WTC11 (cell line): ENCODE measurements at regions not wholly inside any gene's neighbourhood (a gene's known extent, or its start where the extent isn't known, plus 50 kb on each side); places are given as distances from the start of the nearest gene placed in this dataset.

Experiments used
- ATF2 ChIP-seq: sonication (generic); formaldehyde crosslinking; IDR thresholded peaks from 2 replicates; pipeline ENCODE4 v1.8.1; 2022; ENCODE audit warnings: low read depth, missing genetic modification reagents, borderline replicate concordance
- ATF3 ChIP-seq: sonication (generic); formaldehyde crosslinking; conservative IDR thresholded peaks from 2 replicates; pipeline ENCODE4 v1.8.1; 2022; ENCODE audit warnings: mild to moderate bottlenecking, missing genetic modification reagents
- CTCF ChIP-seq: fragments of 200-600 bp; IDR thresholded peaks from 2 replicates; pipeline ENCODE4 v1.8.0; 2022; ENCODE audit warnings: antibody characterized with exemption
- IRF2 ChIP-seq: sonication (generic); formaldehyde crosslinking; IDR thresholded peaks from 2 replicates; pipeline ENCODE4 v1.8.0; 2022; ENCODE audit warnings: low read depth, missing genetic modification reagents, borderline replicate concordance
- SP1 ChIP-seq: sonication (generic); formaldehyde crosslinking; conservative IDR thresholded peaks from 2 replicates; pipeline ENCODE4 v1.8.1; 2022; ENCODE audit warnings: missing genetic modification reagents
- TEAD4 ChIP-seq: sonication (generic); formaldehyde crosslinking; IDR thresholded peaks from 2 replicates; pipeline ENCODE4 v1.8.0; 2022; ENCODE audit warnings: mild to moderate bottlenecking, missing genetic modification reagents
- ZNF263 ChIP-seq: sonication (generic); formaldehyde crosslinking; IDR thresholded peaks from 2 replicates; pipeline ENCODE4 v1.8.1; 2022; ENCODE audit warnings: low read depth, mild to moderate bottlenecking, moderate library complexity, missing genetic modification reagents
- ZNF317 ChIP-seq: sonication (generic); formaldehyde crosslinking; IDR thresholded peaks from 2 replicates; pipeline ENCODE4 v1.8.1; 2023; ENCODE audit warnings: low read depth, mild to moderate bottlenecking, moderate library complexity, missing genetic modification reagents, borderline replicate concordance
- ZNF512 ChIP-seq: sonication (generic); formaldehyde crosslinking; IDR thresholded peaks from 2 replicates; pipeline ENCODE4 v1.8.1; 2022; ENCODE audit warnings: missing genetic modification reagents, borderline replicate concordance
- TF ChIP-seq, protein P1 (sequence below): fragments of 250-450 bp; sonication (Bioruptor Pico); IDR thresholded peaks from 2 replicates; pipeline ENCODE4 v1.9.0; 2021; ENCODE audit warnings: mild to moderate bottlenecking, borderline replicate concordance

DNA sequence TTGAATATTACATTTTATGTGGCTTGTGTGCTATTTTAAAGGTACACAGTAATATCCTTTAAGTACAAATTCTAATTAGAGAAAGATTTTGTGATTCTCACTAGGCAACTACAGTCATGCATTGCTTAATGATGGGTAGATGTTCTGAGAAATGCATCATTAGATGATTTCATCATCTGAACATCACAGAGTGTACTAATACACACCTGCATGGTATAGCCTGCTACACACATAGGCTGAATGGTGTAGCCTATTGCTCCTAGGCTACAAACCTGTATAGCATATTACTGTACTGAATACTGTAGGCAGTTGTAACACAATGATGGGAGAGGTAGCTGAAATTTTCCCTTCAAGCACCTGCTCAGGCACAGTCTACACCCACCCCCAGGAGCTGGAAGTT is 217.4 kb upstream of the EOMES start:
- TF ChIP-seq CTCF (no peak), IRF2 (CRISPR knock-in tag) (no peak), SP1 (CRISPR knock-in tag) (no peak), ZNF317 (CRISPR knock-in tag) (no peak), ATF3 (CRISPR knock-in tag) (no peak), ZNF512 (no peak), ATF2 (CRISPR knock-in tag) (no peak), ZNF263 (CRISPR knock-in tag) (no peak), TEAD4 (CRISPR knock-in tag) (no peak)
- TF ChIP-seq, protein P1, sequence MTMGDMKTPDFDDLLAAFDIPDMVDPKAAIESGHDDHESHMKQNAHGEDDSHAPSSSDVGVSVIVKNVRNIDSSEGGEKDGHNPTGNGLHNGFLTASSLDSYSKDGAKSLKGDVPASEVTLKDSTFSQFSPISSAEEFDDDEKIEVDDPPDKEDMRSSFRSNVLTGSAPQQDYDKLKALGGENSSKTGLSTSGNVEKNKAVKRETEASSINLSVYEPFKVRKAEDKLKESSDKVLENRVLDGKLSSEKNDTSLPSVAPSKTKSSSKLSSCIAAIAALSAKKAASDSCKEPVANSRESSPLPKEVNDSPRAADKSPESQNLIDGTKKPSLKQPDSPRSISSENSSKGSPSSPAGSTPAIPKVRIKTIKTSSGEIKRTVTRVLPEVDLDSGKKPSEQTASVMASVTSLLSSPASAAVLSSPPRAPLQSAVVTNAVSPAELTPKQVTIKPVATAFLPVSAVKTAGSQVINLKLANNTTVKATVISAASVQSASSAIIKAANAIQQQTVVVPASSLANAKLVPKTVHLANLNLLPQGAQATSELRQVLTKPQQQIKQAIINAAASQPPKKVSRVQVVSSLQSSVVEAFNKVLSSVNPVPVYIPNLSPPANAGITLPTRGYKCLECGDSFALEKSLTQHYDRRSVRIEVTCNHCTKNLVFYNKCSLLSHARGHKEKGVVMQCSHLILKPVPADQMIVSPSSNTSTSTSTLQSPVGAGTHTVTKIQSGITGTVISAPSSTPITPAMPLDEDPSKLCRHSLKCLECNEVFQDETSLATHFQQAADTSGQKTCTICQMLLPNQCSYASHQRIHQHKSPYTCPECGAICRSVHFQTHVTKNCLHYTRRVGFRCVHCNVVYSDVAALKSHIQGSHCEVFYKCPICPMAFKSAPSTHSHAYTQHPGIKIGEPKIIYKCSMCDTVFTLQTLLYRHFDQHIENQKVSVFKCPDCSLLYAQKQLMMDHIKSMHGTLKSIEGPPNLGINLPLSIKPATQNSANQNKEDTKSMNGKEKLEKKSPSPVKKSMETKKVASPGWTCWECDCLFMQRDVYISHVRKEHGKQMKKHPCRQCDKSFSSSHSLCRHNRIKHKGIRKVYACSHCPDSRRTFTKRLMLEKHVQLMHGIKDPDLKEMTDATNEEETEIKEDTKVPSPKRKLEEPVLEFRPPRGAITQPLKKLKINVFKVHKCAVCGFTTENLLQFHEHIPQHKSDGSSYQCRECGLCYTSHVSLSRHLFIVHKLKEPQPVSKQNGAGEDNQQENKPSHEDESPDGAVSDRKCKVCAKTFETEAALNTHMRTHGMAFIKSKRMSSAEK (CRISPR knock-in tag): no peak
